ENCODE measurements at regions not wholly inside any gene's neighbourhood (a gene's known extent, or its start where the extent isn't known, plus 50 kb on each side); places are given as distances from the start of the nearest gene placed in this dataset.
A peak's percentile ranks its signal among the peaks of the same experiment; 100 is the strongest.
"Not testable (repeated sequence)": the region's sequence is repeated elsewhere in the genome, so short reads cannot be mapped to it uniquely, and the experiment has no call there.

GRCh38 chr17:70717042-70717441 is 547.7 kb downstream of the KCNJ2 start:
- DNase-seq (ENCODE audit: low read depth): no peak

- no peak for DNase-seq (ENCODE audit: low read depth)
Measured at GRCh38 chr17:70736375-70736957, 567.1 kb downstream of the KCNJ2 start.

- DNase-seq (ENCODE audit: low read depth): no peak
Measured at GRCh38 chr17:70739065-70739464, 569.7 kb downstream of the KCNJ2 start.

GRCh38 chr17:70746574-70746973 is 577.2 kb downstream of the KCNJ2 start:
- not testable (repeated sequence) for DNase-seq (ENCODE audit: low read depth)

- DNase-seq (ENCODE audit: low read depth): no peak
Measured at GRCh38 chr17:70750983-70751382, 581.7 kb downstream of the KCNJ2 start.

GRCh38 chr17:70752461-70752860 is 583.1 kb downstream of the KCNJ2 start:
- DNase-seq (ENCODE audit: low read depth): not testable (repeated sequence)

GRCh38 chr17:70752966-70753467 is 583.7 kb downstream of the KCNJ2 start:
- DNase-seq (ENCODE audit: low read depth): no peak

- no peak for DNase-seq (ENCODE audit: low read depth)
Measured at GRCh38 chr17:70763018-70763417, 593.7 kb downstream of the KCNJ2 start.

- peak; percentile 42 for DNase-seq (ENCODE audit: low read depth)
Measured at GRCh38 chr17:70767102-70767701, 597.9 kb downstream of the KCNJ2 start.

GRCh38 chr17:70769956-70770355 is 600.6 kb downstream of the KCNJ2 start:
- DNase-seq (ENCODE audit: low read depth): no peak

- DNase-seq (ENCODE audit: low read depth): no peak
Measured at GRCh38 chr17:70771804-70772386, 602.6 kb downstream of the KCNJ2 start.

GRCh38 chr17:70772761-70773160 is 603.4 kb downstream of the KCNJ2 start:
- DNase-seq (ENCODE audit: low read depth): no peak

- DNase-seq (ENCODE audit: low read depth): no peak
Measured at GRCh38 chr17:70773258-70773657, 603.9 kb downstream of the KCNJ2 start.

GRCh38 chr17:70774339-70775117 is 605.2 kb downstream of the KCNJ2 start:
- no peak for DNase-seq (ENCODE audit: low read depth)

GRCh38 chr17:70775679-70776078 is 606.3 kb downstream of the KCNJ2 start:
- no peak for DNase-seq (ENCODE audit: low read depth)

GRCh38 chr17:70776441-70776840 is 607.1 kb downstream of the KCNJ2 start:
- no peak for DNase-seq (ENCODE audit: low read depth)

- DNase-seq (ENCODE audit: low read depth): peak; percentile 17
Measured at GRCh38 chr17:70780031-70780430, 610.7 kb downstream of the KCNJ2 start.

- DNase-seq (ENCODE audit: low read depth): no peak
Measured at GRCh38 chr17:70786081-70786480, 616.7 kb downstream of the KCNJ2 start.

GRCh38 chr17:70787721-70788300 is 618.5 kb downstream of the KCNJ2 start:
- no peak for DNase-seq (ENCODE audit: low read depth)

- no peak for DNase-seq (ENCODE audit: low read depth)
Measured at GRCh38 chr17:70791748-70792443, 622.6 kb downstream of the KCNJ2 start.

GRCh38 chr17:70794738-70795137 is 625.4 kb downstream of the KCNJ2 start:
- DNase-seq (ENCODE audit: low read depth): no peak

GRCh38 chr17:70795620-70796019 is 626.3 kb downstream of the KCNJ2 start:
- DNase-seq (ENCODE audit: low read depth): no peak

All from iris pigment epithelial cell (primary cell).